AG04449 (cell line): ENCODE measurements at regions not wholly inside any gene's neighbourhood (a gene's known extent, or its start where the extent isn't known, plus 50 kb on each side); places are given as distances from the start of the nearest gene placed in this dataset.

Experiments used
- CTCF ChIA-PET: fragments of 350-600 bp; formaldehyde crosslinking; extraction: SDS; loops from one replicate; lab custom pipeline; 2021; ENCODE audit warnings: antibody characterized with exemption; lab: Yijun Ruan, JAX
- POLR2A ChIA-PET: fragments of 400-600, 350-600 bp; formaldehyde crosslinking; extraction: SDS; loops from one replicate; lab custom pipeline; 2020; ENCODE audit warnings: antibody characterized with exemption, inconsistent platforms; lab: Yijun Ruan, JAX
- DNase-seq: peaks from one replicate; pipeline ENCODE4 v3.0.0-alpha.2; 2010; ENCODE audit warnings: low read depth, low spot score
- H3K4me3 ChIP-seq: 2 replicates; pipeline ENCODE4 v1.5.1; 2011; ENCODE audit warnings: low read depth, mild to moderate bottlenecking, control low read depth, low read length
- TF ChIP-seq, protein P1 (sequence below): IDR thresholded peaks from one replicate; pipeline ENCODE4 v1.5.1; 2011; ENCODE audit warnings: mild to moderate bottlenecking, moderate library complexity, low read length, control low read depth, inconsistent platforms; ENCODE audit not compliant: insufficient read depth; ENCODE audit errors: missing control alignments

DNA sequence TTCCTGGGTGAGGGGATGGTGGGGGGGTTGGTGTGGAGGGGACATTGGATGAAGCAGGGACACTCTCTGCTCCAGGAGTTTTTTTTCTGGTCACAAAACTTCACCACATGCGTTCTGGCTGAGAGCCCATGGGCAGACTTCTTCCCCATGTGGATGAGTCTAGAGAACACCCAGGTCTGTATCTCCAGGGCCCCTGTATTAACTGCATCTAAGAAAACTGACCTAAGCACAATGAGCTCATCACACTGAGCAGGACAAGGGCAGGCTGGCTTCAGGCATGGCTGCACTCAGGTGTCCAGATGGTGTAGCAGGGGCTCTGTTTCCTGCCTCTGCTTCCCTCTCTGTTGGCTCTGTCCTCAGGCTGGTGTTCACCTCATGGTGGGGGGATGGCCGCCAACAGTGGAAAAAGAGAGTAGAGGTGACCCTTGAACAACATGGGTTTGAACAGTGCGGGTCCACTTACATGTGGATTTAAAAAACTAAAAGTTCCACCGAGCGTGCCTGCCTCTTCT is 85.3 kb upstream of the STC2 start:
- ChIA-PET POLR2A (no interaction called here), CTCF (no interaction called here)
- TF ChIP-seq, protein P1, sequence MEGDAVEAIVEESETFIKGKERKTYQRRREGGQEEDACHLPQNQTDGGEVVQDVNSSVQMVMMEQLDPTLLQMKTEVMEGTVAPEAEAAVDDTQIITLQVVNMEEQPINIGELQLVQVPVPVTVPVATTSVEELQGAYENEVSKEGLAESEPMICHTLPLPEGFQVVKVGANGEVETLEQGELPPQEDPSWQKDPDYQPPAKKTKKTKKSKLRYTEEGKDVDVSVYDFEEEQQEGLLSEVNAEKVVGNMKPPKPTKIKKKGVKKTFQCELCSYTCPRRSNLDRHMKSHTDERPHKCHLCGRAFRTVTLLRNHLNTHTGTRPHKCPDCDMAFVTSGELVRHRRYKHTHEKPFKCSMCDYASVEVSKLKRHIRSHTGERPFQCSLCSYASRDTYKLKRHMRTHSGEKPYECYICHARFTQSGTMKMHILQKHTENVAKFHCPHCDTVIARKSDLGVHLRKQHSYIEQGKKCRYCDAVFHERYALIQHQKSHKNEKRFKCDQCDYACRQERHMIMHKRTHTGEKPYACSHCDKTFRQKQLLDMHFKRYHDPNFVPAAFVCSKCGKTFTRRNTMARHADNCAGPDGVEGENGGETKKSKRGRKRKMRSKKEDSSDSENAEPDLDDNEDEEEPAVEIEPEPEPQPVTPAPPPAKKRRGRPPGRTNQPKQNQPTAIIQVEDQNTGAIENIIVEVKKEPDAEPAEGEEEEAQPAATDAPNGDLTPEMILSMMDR = no peak
- H3K4me3 ChIP-seq = no peak overlapping the region
- DNase-seq = no peak

DNA sequence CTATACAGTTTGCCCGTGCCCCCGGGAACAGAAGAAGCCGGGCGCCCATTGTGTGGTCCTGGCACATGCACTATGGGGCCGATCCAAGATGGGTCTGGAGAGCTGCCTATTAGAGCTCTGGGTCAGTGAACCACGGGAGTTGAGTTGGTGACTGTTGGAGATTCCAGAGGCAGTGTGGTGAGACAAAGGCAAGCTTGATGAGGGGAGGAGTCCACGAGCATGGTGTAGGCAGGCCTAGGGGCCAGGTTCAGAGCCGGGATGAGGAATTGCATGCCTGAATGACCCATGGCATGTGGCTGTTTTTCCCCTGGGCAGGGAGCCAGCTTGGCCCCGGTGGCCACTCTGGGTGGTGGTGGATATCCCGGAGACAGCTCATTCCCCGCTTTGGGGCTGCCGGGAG is 84.4 kb upstream of the STC2 start:
- TF ChIP-seq, protein P1 = no peak
- DNase-seq = no peak
- ChIA-PET CTCF (interaction anchor here (0.8 kb wide), 1 partner anchor 17 kb away, joined by 4 read pairs; no protein-coding TSS in a partner anchor), POLR2A (no interaction called here)
- no peak overlapping the region for H3K4me3 ChIP-seq

DNA sequence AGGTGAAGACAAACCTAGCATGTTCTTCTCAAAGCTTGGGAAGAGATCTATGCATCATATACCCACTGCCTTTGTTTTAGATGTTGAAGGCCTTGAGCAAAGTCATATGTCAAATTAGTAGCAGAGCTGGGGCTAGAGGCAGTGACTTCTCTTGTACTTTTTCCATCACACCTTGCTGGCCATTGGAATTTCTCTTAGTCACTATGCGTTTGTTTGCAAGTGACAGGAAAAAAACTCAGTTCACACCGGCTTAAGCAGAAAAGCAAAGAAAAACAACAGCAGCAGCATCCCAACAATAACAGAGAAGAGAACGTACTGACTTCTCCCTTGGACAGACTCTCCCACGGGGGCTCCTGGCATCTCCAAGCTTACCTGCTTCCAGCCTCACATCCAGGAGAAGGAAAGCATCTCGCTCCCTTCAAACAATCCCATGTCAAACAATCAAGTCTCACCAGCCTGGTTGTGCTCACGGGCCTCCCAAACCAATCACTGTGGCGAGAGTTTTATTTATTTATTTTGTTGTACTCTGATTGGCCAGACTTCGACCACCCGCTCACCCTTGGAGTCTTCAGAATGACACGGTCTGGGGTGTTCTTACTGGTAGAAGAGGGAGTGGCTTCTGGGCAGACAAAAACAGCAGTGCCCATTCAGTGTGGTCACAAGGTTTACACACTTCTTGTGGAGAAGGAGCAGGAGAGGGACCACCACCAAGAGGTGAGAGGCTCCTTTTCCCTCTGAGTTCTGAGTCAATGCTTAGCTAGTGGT is 83.8 kb upstream of the STC2 start:
- DNase-seq = no peak
- H3K4me3 ChIP-seq = no peak overlapping the region
- ChIA-PET CTCF (interaction anchor here (0.8 to 1.4 kb wide), 2 partner anchors 16 kb away, joined by 4 read pairs; no protein-coding TSS in a partner anchor), POLR2A (no interaction called here)
- TF ChIP-seq, protein P1 = no peak

DNA sequence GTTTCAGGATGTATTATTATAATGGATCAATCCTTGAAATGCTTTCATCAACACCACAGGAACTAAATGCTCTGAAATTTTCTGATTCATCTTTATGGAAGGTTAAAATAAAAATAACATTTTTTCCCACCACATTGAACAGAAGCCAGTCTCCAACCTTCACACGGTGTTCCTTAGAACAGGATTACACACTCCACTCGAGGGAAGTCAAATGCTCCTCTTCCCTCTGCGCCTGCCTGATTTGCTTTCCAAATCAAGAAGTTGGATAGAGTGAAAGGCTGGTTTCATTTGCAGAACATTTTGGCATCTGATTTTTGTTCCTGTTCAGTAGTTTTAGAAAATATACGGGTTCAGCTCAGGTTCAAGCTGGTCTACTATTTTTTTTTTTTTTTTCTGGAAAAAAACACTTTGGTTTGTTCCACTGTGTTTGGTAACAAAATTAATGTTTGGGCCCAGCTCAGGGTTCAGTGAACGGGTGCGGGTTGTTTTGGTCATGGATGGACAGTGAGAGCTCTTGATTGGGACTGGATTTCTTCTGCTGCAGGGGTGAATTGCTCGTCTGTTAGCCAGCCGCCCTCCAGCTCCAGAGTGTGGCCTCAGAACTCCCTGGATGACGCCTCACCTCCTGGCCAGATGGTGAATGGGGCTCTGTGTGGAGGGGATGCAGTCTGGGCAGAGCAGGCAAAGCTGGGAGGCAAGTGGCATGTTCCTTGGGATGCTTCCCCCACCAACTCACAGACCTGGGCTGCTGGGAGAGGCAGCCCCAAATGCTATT is 82.4 kb upstream of the STC2 start:
- ChIA-PET CTCF (interaction anchor here (0.7 to 1.4 kb wide), 3 partner anchors 9 to 169 kb away, joined by 3 to 4 read pairs (median 4); no protein-coding TSS in a partner anchor), POLR2A (interaction anchor here (0.6 kb wide), 1 partner anchor 45 kb away, joined by 3 read pairs; no protein-coding TSS in a partner anchor)
- TF ChIP-seq, protein P1 = no peak
- H3K4me3 ChIP-seq = no peak overlapping the region
- DNase-seq = no peak

DNA sequence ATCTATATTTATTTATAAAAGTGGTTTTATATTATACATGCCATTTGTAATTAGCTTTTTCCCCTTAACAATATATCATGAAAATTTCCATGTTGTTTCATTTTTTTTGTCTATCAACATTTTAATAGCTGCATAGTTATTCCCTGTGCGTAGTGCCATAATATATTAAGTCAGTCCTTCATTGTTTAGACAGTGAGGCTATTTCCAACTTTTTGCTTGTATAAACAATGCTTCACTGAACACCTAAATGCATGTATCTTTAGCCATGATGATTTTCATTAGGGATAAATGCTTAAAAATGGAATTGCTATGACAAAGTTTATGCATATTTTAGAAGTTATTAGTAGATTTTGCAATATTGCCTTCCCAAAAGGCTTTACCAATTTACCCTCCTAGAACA is 80.7 kb upstream of the STC2 start:
- no peak for DNase-seq
- CTCF ChIA-PET = no interaction called here
- POLR2A ChIA-PET = no interaction called here
- TF ChIP-seq, protein P1 = no peak
- H3K4me3 ChIP-seq = no peak overlapping the region

DNA sequence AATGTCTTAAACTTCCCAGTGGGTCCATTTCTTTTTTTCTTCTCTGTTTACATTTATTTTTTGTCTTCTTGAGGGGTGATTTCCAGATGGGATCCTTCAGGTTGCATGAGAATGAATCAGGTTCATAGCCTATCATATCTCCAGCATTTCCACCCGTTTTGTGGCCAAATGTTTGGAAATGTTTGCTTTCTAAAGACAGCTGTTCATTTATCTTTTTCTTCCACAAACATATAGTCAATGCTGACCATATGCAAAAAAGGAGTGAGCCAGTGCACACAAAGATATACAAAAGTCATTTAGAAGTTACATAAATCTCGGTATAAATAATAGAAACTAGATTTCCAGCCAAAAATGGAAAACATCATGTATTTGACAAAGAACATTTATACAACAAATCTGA is 71.6 kb upstream of the STC2 start:
- TF ChIP-seq, protein P1 = no peak
- no peak overlapping the region for H3K4me3 ChIP-seq
- ChIA-PET CTCF (interaction anchor here (2.3 kb wide), 1 partner anchor 173 kb away, joined by 7 read pairs; no protein-coding TSS in a partner anchor), POLR2A (no interaction called here)
- DNase-seq = no peak
